NCI-H1417 treated with DMSO at 0.1 percent for 48 hours (cell line): ENCODE measurements at regions not wholly inside any gene's neighbourhood (a gene's known extent, or its start where the extent isn't known, plus 50 kb on each side); places are given as distances from the start of the nearest gene placed in this dataset.
"Not testable (repeated sequence)": the region's sequence is repeated elsewhere in the genome, so short reads cannot be mapped to it uniquely, and the experiment has no call there.

Source experiments
- DNase-seq: peaks from one replicate; lab custom pipeline; 2025; lab: John Stamatoyannopoulos, UW

GRCh38 chrX:5305452-5305851 lies 923.2 kb downstream of the NLGN4X start:
- no peak for DNase-seq

- DNase-seq: no peak
These were observed 933.7 kb downstream of the NLGN4X start for GRCh38 chrX:5295004-5295403.

GRCh38 chrX:5290635-5291034 lies 938.0 kb downstream of the NLGN4X start:
- no peak for DNase-seq

GRCh38 chrX:5289949-5290348 lies 938.7 kb downstream of the NLGN4X start:
- DNase-seq: not testable (repeated sequence)

- DNase-seq: no peak
These were observed 949.8 kb downstream of the NLGN4X start for GRCh38 chrX:5278908-5279307.

GRCh38 chrX:5265324-5265850 lies 963.3 kb downstream of the NLGN4X start:
- no peak for DNase-seq

GRCh38 chrX:5250106-5250505 lies 978.6 kb downstream of the NLGN4X start:
- DNase-seq: no peak

- DNase-seq: no peak
These were observed 986.4 kb downstream of the NLGN4X start for GRCh38 chrX:5242091-5242790.

GRCh38 chrX:5236749-5237148 lies 991.9 kb downstream of the NLGN4X start:
- no peak for DNase-seq

GRCh38 chrX:5236096-5236495 lies 992.6 kb downstream of the NLGN4X start:
- no peak for DNase-seq

- no peak for DNase-seq
These were observed 994.8 kb downstream of the NLGN4X start for GRCh38 chrX:5233830-5234229.

GRCh38 chrX:5220421-5220820 lies 1008.2 kb downstream of the NLGN4X start:
- DNase-seq: no peak

- no peak for DNase-seq
These were observed 1033.9 kb downstream of the NLGN4X start for GRCh38 chrX:5194806-5195205.

GRCh38 chrX:5180135-5180741 lies 1048.4 kb downstream of the NLGN4X start:
- DNase-seq: no peak

GRCh38 chrX:5176766-5177165 lies 1051.9 kb downstream of the NLGN4X start:
- no peak for DNase-seq

GRCh38 chrX:5163663-5164062 lies 1065.0 kb downstream of the NLGN4X start:
- no peak for DNase-seq

- DNase-seq: no peak
These were observed 1073.4 kb downstream of the NLGN4X start for GRCh38 chrX:5155301-5155700.

GRCh38 chrX:5145957-5146356 lies 1082.7 kb downstream of the NLGN4X start:
- no peak for DNase-seq

- DNase-seq: no peak
These were observed 1086.0 kb downstream of the NLGN4X start for GRCh38 chrX:5142644-5143043.

- DNase-seq: no peak
These were observed 1106.4 kb downstream of the NLGN4X start for GRCh38 chrX:5122181-5122678.

GRCh38 chrX:5117816-5118215 lies 1110.9 kb downstream of the NLGN4X start:
- DNase-seq: no peak

GRCh38 chrX:5113128-5113527 lies 1115.5 kb downstream of the NLGN4X start:
- DNase-seq: no peak

- no peak for DNase-seq
These were observed 1128.7 kb downstream of the NLGN4X start for GRCh38 chrX:5100004-5100403.

GRCh38 chrX:5086388-5086787 lies 1142.3 kb downstream of the NLGN4X start:
- no peak for DNase-seq
